ENCODE measurements at regions not wholly inside any gene's neighbourhood (a gene's known extent, or its start where the extent isn't known, plus 50 kb on each side); places are given as distances from the start of the nearest gene placed in this dataset.

GRCh38 chr4:138400543-138400942 is 158.4 kb upstream of the SLC7A11 start:
- no peaks in the 10 kb centered on the region for H3K9me3 ChIP-seq
- ATAC-seq (no peak), DNase-seq (no peak)

GRCh38 chr4:138400066-138400465 is 157.9 kb upstream of the SLC7A11 start:
- ATAC-seq (no peak), DNase-seq (no peak)
- no peak overlapping the region for H3K4me3 ChIP-seq
- intact Hi-C loops (cut with DNase I): no loop called here
- no peak overlapping the region for H3K27ac ChIP-seq
- H3K4me1 ChIP-seq: peaks cover 0 to 14% of the 10 kb centered on the region in 2 donors
- H3K27me3 ChIP-seq: no peaks in the 10 kb centered on the region
- no peak for TF ChIP-seq CTCF (IDR thresholded peaks at IDR 0.05)
- no peaks in the 10 kb centered on the region for H3K36me3 ChIP-seq
- H3K9me3 ChIP-seq: no peaks in the 10 kb centered on the region

More at GRCh38 chr4:138400543-138400942, 158.4 kb upstream of the SLC7A11 start:
- Histone ChIP-seq H3K36me3 (no peaks in the 10 kb centered on the region), H3K4me3 (no peak overlapping the region), H3K27me3 (no peaks in the 10 kb centered on the region), H3K4me1 (peaks cover 0 to 18% of the 10 kb centered on the region in 2 donors), H3K27ac (no peak overlapping the region)
- intact Hi-C loops (cut with DNase I): no loop called here
- TF ChIP-seq CTCF (IDR thresholded peaks at IDR 0.05): no peak

GRCh38 chr4:138399081-138399480 is 156.9 kb upstream of the SLC7A11 start:
- ATAC-seq (no peak), DNase-seq (no peak)
- no peaks in the 10 kb centered on the region for H3K9me3 ChIP-seq
- intact Hi-C loops (cut with DNase I): no loop called here
- H3K36me3 ChIP-seq: no peaks in the 10 kb centered on the region
- no peaks in the 10 kb centered on the region for H3K27me3 ChIP-seq
- TF ChIP-seq CTCF (IDR thresholded peaks at IDR 0.05): no peak
- H3K27ac ChIP-seq: no peak overlapping the region
- H3K4me3 ChIP-seq: no peak overlapping the region
- H3K4me1 ChIP-seq: peaks cover 0 to 10% of the 10 kb centered on the region in 2 donors

GRCh38 chr4:138398322-138398721 is 156.2 kb upstream of the SLC7A11 start:
- intact Hi-C loops (cut with DNase I): no loop called here
- ATAC-seq: peak; percentile 39

GRCh38 chr4:138393886-138394610 is 151.9 kb upstream of the SLC7A11 start:
- no peak overlapping the region for H3K27ac ChIP-seq
- no peaks in the 10 kb centered on the region for H3K36me3 ChIP-seq
- intact Hi-C loops (cut with DNase I): no loop called here
- ATAC-seq (no peak), DNase-seq (no peak)
- no peak overlapping the region for H3K4me3 ChIP-seq
- no peaks in the 10 kb centered on the region for H3K9me3 ChIP-seq
- no peak for TF ChIP-seq CTCF (IDR thresholded peaks at IDR 0.05)
- no peaks in the 10 kb centered on the region for H3K27me3 ChIP-seq
- H3K4me1 ChIP-seq: peaks cover 0 to 10% of the 10 kb centered on the region in 2 donors

More at GRCh38 chr4:138398322-138398721, 156.2 kb upstream of the SLC7A11 start:
- DNase-seq: no peak
- H3K9me3 ChIP-seq: no peaks in the 10 kb centered on the region
- H3K4me1 ChIP-seq: peaks cover 0 to 10% of the 10 kb centered on the region in 2 donors
- H3K36me3 ChIP-seq: no peaks in the 10 kb centered on the region
- no peak overlapping the region for H3K27ac ChIP-seq
- H3K27me3 ChIP-seq: no peaks in the 10 kb centered on the region
- no peak for TF ChIP-seq CTCF (IDR thresholded peaks at IDR 0.05)
- H3K4me3 ChIP-seq: no peak overlapping the region

Measured in left lung (tissue), 4 donors.